Liver (tissue), 8 donors: ENCODE measurements at regions not wholly inside any gene's neighbourhood (a gene's known extent, or its start where the extent isn't known, plus 50 kb on each side); places are given as distances from the start of the nearest gene placed in this dataset.

ENCODE experiments used
- DNase-seq: peaks from one replicate; pipeline ENCODE4 v3.0.0-alpha.2; 2017; ENCODE audit warnings: low spot score
- H3K27ac ChIP-seq, 2 donors: one replicate each; pipeline ENCODE4 v1.7.0; 2013; ENCODE audit warnings: inconsistent platforms in 2 of 2, low read length in 2 of 2, control low read depth in 1 of 2, low read depth in 1 of 2, mild to moderate bottlenecking in 1 of 2
- H3K27me3 ChIP-seq, 4 donors: one replicate each; pipeline versions ENCODE4 v1.6.1 to v1.7.0; 2013; ENCODE audit warnings: low read length in 3 of 4, inconsistent platforms in 1 of 4, mild to moderate bottlenecking in 1 of 4, moderate library complexity in 1 of 4; ENCODE audit not compliant: control insufficient read depth in 4 of 4, insufficient read depth in 4 of 4
- H3K36me3 ChIP-seq, 4 donors: one replicate each; pipeline versions ENCODE4 v1.6.1 to v1.7.0; 2013; ENCODE audit warnings: low read length in 3 of 4, mild to moderate bottlenecking in 3 of 4, low read depth in 1 of 4, moderate library complexity in 1 of 4; ENCODE audit not compliant: control insufficient read depth in 4 of 4, insufficient read depth in 3 of 4
- H3K4me1 ChIP-seq, 4 donors: one replicate each; pipeline versions ENCODE4 v1.6.1 to v1.7.0; 2013; ENCODE audit warnings: low read length in 3 of 4, mild to moderate bottlenecking in 3 of 4, moderate library complexity in 1 of 4; ENCODE audit not compliant: control insufficient read depth in 4 of 4, insufficient read depth in 4 of 4
- H3K4me3 ChIP-seq, 3 donors: one replicate each; pipeline versions ENCODE4 v1.6.1 to v1.7.0; 2013; ENCODE audit warnings: low read length in 3 of 3, control low read depth in 1 of 3, low read depth in 1 of 3, mild to moderate bottlenecking in 1 of 3
- H3K9ac ChIP-seq, 2 donors: one replicate each; pipeline ENCODE4 v1.7.0; 2013; ENCODE audit warnings: low read length in 2 of 2, mild to moderate bottlenecking in 2 of 2, moderate library complexity in 2 of 2, control low read depth in 1 of 2, low read depth in 1 of 2
- H3K9me3 ChIP-seq, 4 donors: one replicate each; pipeline versions ENCODE4 v1.6.1 to v1.7.0; 2013; ENCODE audit warnings: low read length in 3 of 4; ENCODE audit not compliant: control insufficient read depth in 4 of 4
- EGR1 ChIP-seq, 2 donors: IDR thresholded peaks; 2 replicates each; pipeline ENCODE4 v1.6.1; 2016 to 2018; ENCODE audit warnings: antibody characterized with exemption in 2 of 2, low read depth in 2 of 2
- FOXA1 ChIP-seq: IDR thresholded peaks from 2 replicates; pipeline ENCODE4 v1.6.1; 2016; ENCODE audit warnings: antibody characterized with exemption
- GABPA ChIP-seq, 2 donors: IDR thresholded peaks in 1 of 2; conservative IDR thresholded peaks in 1 of 2; 2 replicates each; pipeline ENCODE4 v1.6.1; 2016; ENCODE audit warnings: antibody characterized with exemption in 2 of 2, mild to moderate bottlenecking in 1 of 2, moderate library complexity in 1 of 2
- JUND ChIP-seq, 2 donors: IDR thresholded peaks; 2 replicates each; pipeline ENCODE4 v1.6.1; 2016; ENCODE audit warnings: antibody characterized with exemption in 2 of 2
- NR2F2 ChIP-seq: IDR thresholded peaks from 2 replicates; pipeline ENCODE4 v1.6.1; 2016; ENCODE audit warnings: antibody characterized with exemption
- YY1 ChIP-seq: IDR thresholded peaks from 2 replicates; pipeline ENCODE4 v1.6.1; 2016; ENCODE audit warnings: antibody characterized with exemption, mild to moderate bottlenecking
- WGBS: extraction: QIAGEN DNeasy Blood & Tissue Kit; methylation state at CpG from one replicate; pipeline ENCODE4 v1.1.7; 2013; 5-methylcytosine and 5-hydroxymethylcytosine counted together
- TF ChIP-seq, protein P1 (sequence below): IDR thresholded peaks from 2 replicates; pipeline ENCODE4 v1.6.1; 2016; ENCODE audit warnings: antibody characterized with exemption
- TF ChIP-seq, protein P2 (sequence below): IDR thresholded peaks from 2 replicates; pipeline ENCODE4 v1.6.1; 2016; ENCODE audit warnings: antibody characterized with exemption
- TF ChIP-seq, protein P3 (sequence below): fragments of 150-350 bp; IDR thresholded peaks from 2 replicates; pipeline ENCODE4 v1.5.1; 2017; ENCODE audit warnings: improper control_type of control experiment, low read depth, low read length; ENCODE audit not compliant: missing input control
- TF ChIP-seq, protein P4 (sequence below): IDR thresholded peaks from 2 replicates; pipeline ENCODE4 v1.6.1; 2016; ENCODE audit warnings: antibody characterized with exemption, mild to moderate bottlenecking
- TF ChIP-seq, protein P5 (sequence below): IDR thresholded peaks from 2 replicates; pipeline ENCODE4 v1.6.1; 2016; ENCODE audit warnings: antibody characterized with exemption
- donor health status: healthy.
- donor health status: healthy.
- donor health status: healthy.
- donor health status: healthy.
- donor health status: healthy.

DNA sequence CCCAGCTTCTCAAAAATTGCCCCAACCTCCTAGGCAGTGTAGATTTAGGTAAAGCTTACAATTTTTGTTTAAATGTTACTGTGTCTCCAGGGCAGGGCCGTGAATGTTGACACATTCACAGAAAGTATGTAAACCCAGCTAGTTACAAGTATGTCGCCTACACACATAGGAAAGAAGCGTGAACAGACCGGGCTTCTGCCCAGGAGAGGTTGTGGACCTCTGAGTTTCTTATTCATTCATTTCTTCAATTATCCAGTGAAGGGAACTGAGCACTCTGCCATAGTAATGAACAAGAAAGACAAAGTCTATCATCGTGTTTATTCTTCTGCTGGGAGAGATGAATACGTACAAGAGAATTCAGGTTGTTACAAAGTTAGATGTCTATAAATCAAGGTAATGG is 93.2 kb downstream of the TRIML1 start (continued):
- TF ChIP-seq, protein P1, sequence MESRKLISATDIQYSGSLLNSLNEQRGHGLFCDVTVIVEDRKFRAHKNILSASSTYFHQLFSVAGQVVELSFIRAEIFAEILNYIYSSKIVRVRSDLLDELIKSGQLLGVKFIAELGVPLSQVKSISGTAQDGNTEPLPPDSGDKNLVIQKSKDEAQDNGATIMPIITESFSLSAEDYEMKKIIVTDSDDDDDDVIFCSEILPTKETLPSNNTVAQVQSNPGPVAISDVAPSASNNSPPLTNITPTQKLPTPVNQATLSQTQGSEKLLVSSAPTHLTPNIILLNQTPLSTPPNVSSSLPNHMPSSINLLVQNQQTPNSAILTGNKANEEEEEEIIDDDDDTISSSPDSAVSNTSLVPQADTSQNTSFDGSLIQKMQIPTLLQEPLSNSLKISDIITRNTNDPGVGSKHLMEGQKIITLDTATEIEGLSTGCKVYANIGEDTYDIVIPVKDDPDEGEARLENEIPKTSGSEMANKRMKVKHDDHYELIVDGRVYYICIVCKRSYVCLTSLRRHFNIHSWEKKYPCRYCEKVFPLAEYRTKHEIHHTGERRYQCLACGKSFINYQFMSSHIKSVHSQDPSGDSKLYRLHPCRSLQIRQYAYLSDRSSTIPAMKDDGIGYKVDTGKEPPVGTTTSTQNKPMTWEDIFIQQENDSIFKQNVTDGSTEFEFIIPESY = no peak

DNA sequence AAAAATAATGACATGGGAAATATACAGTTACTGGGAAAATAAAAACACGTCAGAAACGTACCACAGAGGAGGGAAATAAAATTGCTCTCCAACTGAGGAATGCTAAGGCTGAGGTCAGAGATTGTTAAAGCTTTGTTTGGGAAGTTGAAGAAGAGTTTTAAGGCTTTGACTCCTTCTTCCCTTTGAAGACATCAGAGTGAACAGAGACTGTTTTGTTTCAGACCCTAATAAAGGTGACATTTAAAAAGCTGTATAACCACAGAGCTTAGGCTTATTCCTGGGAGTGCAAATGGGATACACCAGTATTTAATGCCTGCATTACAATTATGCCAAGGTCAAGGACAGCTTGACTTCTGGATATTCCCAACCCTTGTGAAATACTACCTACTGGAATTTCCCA is 102.8 kb downstream of the TRIML1 start:
- no peak for DNase-seq
- H3K9me3 ChIP-seq = no peaks in the 10 kb centered on the region
- no peak for TF ChIP-seq EGR1 (IDR thresholded peaks at IDR 0.05; ENCODE audit: low read depth in 2 of 2)
- no peak for TF ChIP-seq NR2F2
- TF ChIP-seq, protein P2, sequence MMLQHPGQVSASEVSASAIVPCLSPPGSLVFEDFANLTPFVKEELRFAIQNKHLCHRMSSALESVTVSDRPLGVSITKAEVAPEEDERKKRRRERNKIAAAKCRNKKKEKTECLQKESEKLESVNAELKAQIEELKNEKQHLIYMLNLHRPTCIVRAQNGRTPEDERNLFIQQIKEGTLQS = no peak
- TF ChIP-seq, protein P3, sequence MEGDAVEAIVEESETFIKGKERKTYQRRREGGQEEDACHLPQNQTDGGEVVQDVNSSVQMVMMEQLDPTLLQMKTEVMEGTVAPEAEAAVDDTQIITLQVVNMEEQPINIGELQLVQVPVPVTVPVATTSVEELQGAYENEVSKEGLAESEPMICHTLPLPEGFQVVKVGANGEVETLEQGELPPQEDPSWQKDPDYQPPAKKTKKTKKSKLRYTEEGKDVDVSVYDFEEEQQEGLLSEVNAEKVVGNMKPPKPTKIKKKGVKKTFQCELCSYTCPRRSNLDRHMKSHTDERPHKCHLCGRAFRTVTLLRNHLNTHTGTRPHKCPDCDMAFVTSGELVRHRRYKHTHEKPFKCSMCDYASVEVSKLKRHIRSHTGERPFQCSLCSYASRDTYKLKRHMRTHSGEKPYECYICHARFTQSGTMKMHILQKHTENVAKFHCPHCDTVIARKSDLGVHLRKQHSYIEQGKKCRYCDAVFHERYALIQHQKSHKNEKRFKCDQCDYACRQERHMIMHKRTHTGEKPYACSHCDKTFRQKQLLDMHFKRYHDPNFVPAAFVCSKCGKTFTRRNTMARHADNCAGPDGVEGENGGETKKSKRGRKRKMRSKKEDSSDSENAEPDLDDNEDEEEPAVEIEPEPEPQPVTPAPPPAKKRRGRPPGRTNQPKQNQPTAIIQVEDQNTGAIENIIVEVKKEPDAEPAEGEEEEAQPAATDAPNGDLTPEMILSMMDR = no peak
- TF ChIP-seq JUND (IDR thresholded peaks at IDR 0.05) = no peak
- TF ChIP-seq, protein P4, sequence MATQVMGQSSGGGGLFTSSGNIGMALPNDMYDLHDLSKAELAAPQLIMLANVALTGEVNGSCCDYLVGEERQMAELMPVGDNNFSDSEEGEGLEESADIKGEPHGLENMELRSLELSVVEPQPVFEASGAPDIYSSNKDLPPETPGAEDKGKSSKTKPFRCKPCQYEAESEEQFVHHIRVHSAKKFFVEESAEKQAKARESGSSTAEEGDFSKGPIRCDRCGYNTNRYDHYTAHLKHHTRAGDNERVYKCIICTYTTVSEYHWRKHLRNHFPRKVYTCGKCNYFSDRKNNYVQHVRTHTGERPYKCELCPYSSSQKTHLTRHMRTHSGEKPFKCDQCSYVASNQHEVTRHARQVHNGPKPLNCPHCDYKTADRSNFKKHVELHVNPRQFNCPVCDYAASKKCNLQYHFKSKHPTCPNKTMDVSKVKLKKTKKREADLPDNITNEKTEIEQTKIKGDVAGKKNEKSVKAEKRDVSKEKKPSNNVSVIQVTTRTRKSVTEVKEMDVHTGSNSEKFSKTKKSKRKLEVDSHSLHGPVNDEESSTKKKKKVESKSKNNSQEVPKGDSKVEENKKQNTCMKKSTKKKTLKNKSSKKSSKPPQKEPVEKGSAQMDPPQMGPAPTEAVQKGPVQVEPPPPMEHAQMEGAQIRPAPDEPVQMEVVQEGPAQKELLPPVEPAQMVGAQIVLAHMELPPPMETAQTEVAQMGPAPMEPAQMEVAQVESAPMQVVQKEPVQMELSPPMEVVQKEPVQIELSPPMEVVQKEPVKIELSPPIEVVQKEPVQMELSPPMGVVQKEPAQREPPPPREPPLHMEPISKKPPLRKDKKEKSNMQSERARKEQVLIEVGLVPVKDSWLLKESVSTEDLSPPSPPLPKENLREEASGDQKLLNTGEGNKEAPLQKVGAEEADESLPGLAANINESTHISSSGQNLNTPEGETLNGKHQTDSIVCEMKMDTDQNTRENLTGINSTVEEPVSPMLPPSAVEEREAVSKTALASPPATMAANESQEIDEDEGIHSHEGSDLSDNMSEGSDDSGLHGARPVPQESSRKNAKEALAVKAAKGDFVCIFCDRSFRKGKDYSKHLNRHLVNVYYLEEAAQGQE = no peak
- TF ChIP-seq GABPA (IDR thresholded peaks at IDR 0.05 in 1 of 2, conservative IDR thresholded peaks at IDR 0.05 in 1 of 2) = no peak
- no peak for TF ChIP-seq YY1
- TF ChIP-seq FOXA1 = no peak
- TF ChIP-seq, protein P5, sequence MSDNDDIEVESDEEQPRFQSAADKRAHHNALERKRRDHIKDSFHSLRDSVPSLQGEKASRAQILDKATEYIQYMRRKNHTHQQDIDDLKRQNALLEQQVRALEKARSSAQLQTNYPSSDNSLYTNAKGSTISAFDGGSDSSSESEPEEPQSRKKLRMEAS = no peak
- no peaks in the 10 kb centered on the region for H3K4me1 ChIP-seq
- peaks cover 0 to 2% (median 0%) of the 10 kb centered on the region in 4 donors for H3K27me3 ChIP-seq
- no peak overlapping the region for H3K4me3 ChIP-seq
- no peak overlapping the region for H3K9ac ChIP-seq
- H3K27ac ChIP-seq = no peak overlapping the region
- H3K36me3 ChIP-seq = no peaks in the 10 kb centered on the region
- WGBS = 39% methylated on average over 2 of the region's 2 CpGs

DNA sequence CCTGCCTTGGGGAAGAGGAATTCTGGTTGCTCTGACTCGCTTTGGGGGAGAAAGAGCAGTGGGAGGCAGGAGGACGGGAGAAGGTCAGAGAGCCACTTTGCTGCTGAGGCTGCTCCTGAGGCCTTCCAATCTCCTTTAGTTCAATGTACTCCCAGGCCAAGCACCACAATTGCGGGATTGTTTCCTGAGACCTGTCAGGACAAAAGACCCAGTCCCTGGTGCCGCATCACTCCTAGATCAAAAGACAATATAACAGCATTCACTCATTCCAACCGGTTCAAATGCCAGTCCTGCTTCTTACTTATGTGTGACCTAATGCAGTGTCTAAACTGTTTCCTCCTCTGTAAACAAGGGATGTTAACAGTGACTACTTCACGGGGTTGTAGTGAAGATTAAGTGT is 106.4 kb downstream of the TRIML1 start:
- no peaks in the 10 kb centered on the region for H3K36me3 ChIP-seq
- TF ChIP-seq, protein P4 = no peak
- DNase-seq = no peak
- H3K4me1 ChIP-seq = no peaks in the 10 kb centered on the region
- H3K4me3 ChIP-seq = no peak overlapping the region
- no peak overlapping the region for H3K27ac ChIP-seq
- WGBS = 59% methylated on average over 6 of the region's 6 CpGs
- peaks cover 0 to 2% (median 0%) of the 10 kb centered on the region in 4 donors for H3K27me3 ChIP-seq
- no peaks in the 10 kb centered on the region for H3K9me3 ChIP-seq
- no peak overlapping the region for H3K9ac ChIP-seq
